ENCODE measurements at regions not wholly inside any gene's neighbourhood (a gene's known extent, or its start where the extent isn't known, plus 50 kb on each side); places are given as distances from the start of the nearest gene placed in this dataset.

DNA sequence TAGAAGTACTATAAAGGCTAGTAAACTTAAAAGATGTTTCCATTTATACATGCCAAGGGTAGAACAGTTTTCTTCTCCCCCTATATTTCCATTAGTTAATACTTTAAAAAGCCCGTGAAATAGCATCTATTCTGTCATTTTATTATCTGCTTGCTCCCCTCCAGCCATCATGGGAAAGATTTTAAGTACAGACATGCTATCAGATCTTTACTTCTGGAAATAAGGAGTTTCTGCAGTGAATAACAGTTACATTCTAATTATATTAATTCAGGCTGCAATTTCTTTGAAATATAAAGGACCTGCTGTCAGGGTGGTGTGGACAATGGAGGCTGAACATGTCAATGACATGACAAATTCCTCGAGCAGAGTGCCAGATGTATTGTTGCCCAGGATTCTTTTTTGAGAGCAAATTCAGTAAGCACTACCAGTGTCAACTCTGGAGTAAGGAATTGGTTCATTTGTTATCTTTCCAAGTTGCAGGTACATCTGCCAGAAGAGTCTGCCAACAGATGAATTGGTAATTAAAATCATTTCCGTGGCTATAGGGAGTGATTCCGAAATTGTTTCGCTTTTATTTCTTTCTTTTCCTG is 151.3 kb downstream of the BTG1 start:
- intact Hi-C loops (cut with micrococcal nuclease; ENCODE audit: unreplicated experiment): no loop called here
- CTCF ChIA-PET: no interaction called here

GRCh38 chr12:91993287-91994017 is 152.2 kb downstream of the BTG1 start:
- Histone ChIP-seq H3K27me3 (ENCODE audit: control insufficient read depth, insufficient read depth, low read length) (no peaks in the 10 kb centered on the region), H3K4me3 (ENCODE audit: low read depth in 2 of 2, low read length in 2 of 2) (no peak overlapping the region), H3K36me3 (ENCODE audit: control insufficient read depth, insufficient read depth, low read length) (no peaks in the 10 kb centered on the region), H3K9me3 (ENCODE audit: control insufficient read depth, insufficient read depth, low read depth, low read length) (no peaks in the 10 kb centered on the region), H3K4me1 (ENCODE audit: control insufficient read depth, insufficient read depth, low read length) (no peaks in the 10 kb centered on the region), H3K27ac (ENCODE audit: low read length) (no peak overlapping the region)
- ChIA-PET CTCF (no interaction called here), POLR2A (no interaction called here)
- no TSS peak for BruUV-seq (replicated peaks)
- intact Hi-C loops (cut with micrococcal nuclease; ENCODE audit: unreplicated experiment) (no loop called here), in situ Hi-C loops (cut with HindIII; ENCODE audit: low pct_unique_long_range_greater_than_20kb, low sequenced_read_pairs) (no loop called here)
- ATAC-seq: no peak
- TF ChIP-seq, protein P1, sequence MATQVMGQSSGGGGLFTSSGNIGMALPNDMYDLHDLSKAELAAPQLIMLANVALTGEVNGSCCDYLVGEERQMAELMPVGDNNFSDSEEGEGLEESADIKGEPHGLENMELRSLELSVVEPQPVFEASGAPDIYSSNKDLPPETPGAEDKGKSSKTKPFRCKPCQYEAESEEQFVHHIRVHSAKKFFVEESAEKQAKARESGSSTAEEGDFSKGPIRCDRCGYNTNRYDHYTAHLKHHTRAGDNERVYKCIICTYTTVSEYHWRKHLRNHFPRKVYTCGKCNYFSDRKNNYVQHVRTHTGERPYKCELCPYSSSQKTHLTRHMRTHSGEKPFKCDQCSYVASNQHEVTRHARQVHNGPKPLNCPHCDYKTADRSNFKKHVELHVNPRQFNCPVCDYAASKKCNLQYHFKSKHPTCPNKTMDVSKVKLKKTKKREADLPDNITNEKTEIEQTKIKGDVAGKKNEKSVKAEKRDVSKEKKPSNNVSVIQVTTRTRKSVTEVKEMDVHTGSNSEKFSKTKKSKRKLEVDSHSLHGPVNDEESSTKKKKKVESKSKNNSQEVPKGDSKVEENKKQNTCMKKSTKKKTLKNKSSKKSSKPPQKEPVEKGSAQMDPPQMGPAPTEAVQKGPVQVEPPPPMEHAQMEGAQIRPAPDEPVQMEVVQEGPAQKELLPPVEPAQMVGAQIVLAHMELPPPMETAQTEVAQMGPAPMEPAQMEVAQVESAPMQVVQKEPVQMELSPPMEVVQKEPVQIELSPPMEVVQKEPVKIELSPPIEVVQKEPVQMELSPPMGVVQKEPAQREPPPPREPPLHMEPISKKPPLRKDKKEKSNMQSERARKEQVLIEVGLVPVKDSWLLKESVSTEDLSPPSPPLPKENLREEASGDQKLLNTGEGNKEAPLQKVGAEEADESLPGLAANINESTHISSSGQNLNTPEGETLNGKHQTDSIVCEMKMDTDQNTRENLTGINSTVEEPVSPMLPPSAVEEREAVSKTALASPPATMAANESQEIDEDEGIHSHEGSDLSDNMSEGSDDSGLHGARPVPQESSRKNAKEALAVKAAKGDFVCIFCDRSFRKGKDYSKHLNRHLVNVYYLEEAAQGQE (IDR thresholded peaks at IDR 0.05; ENCODE audit: insufficient read depth in 1 of 2, low read depth in 2 of 2, low read length in 1 of 2): no peak
- no peak for TF ChIP-seq CTCF (IDR thresholded peaks at IDR 0.05)
- no peak for TF ChIP-seq POLR2AphosphoS5 (IDR thresholded peaks at IDR 0.05; ENCODE audit: low read depth, low read length)
- no peak for TF ChIP-seq SIN3A (IDR thresholded peaks at IDR 0.05; ENCODE audit: borderline replicate concordance, insufficient read depth, low read depth, low read length)
- TF ChIP-seq TCF7L2 (IDR thresholded peaks at IDR 0.05; ENCODE audit: low read depth, low read length): no peak
- no peak for DNase-seq (ENCODE audit: low read depth, low spot score)

More for the DNA sequence above, 151.3 kb downstream of the BTG1 start:
- in situ Hi-C loops (cut with HindIII; ENCODE audit: low pct_unique_long_range_greater_than_20kb, low sequenced_read_pairs): no loop called here
- POLR2A ChIA-PET: no interaction called here
- no peaks in the 10 kb centered on the region for H3K36me3 ChIP-seq (ENCODE audit: control insufficient read depth, insufficient read depth, low read length)
- no peak for DNase-seq (ENCODE audit: low read depth, low spot score)
- H3K27ac ChIP-seq (ENCODE audit: low read length): no peak overlapping the region
- no peak overlapping the region for H3K4me3 ChIP-seq (ENCODE audit: low read depth in 2 of 2, low read length in 2 of 2)
- no TSS peak for BruUV-seq (replicated peaks)
- no peak for TF ChIP-seq CTCF (IDR thresholded peaks at IDR 0.05)
- TF ChIP-seq TCF7L2 (IDR thresholded peaks at IDR 0.05; ENCODE audit: low read depth, low read length): no peak
- TF ChIP-seq POLR2AphosphoS5 (IDR thresholded peaks at IDR 0.05; ENCODE audit: low read depth, low read length): no peak
- TF ChIP-seq SIN3A (IDR thresholded peaks at IDR 0.05; ENCODE audit: borderline replicate concordance, insufficient read depth, low read depth, low read length): no peak
- TF ChIP-seq, protein P1 (IDR thresholded peaks at IDR 0.05; ENCODE audit: insufficient read depth in 1 of 2, low read depth in 2 of 2, low read length in 1 of 2): no peak
- H3K4me1 ChIP-seq (ENCODE audit: control insufficient read depth, insufficient read depth, low read length): no peaks in the 10 kb centered on the region
- H3K27me3 ChIP-seq (ENCODE audit: control insufficient read depth, insufficient read depth, low read length): no peaks in the 10 kb centered on the region
- no peaks in the 10 kb centered on the region for H3K9me3 ChIP-seq (ENCODE audit: control insufficient read depth, insufficient read depth, low read depth, low read length)
- no peak for ATAC-seq
